HG03342 (cell line): ENCODE measurements at regions not wholly inside any gene's neighbourhood (a gene's known extent, or its start where the extent isn't known, plus 50 kb on each side); places are given as distances from the start of the nearest gene placed in this dataset.

Experiments
- ATAC-seq: cut with Tn5 transposase; IDR thresholded peaks from one replicate; pipeline ENCODE4 v1.9.1; 2021; ENCODE audit warnings: mild to moderate bottlenecking, moderate library complexity; ENCODE audit not compliant: unreplicated experiment

GRCh38 chr19:30120860-30121484, 178.9 kb downstream of the URI1 start:
- ATAC-seq = no peak

- ATAC-seq = no peak
Measured at GRCh38 chr19:30122431-30122830, 180.4 kb downstream of the URI1 start.

GRCh38 chr19:30123119-30123518, 181.1 kb downstream of the URI1 start:
- ATAC-seq = no peak

- ATAC-seq = no peak
Measured at GRCh38 chr19:30123611-30124010, 181.6 kb downstream of the URI1 start.

- ATAC-seq = no peak
Measured at GRCh38 chr19:30128211-30128610, 186.2 kb downstream of the URI1 start.

GRCh38 chr19:30130356-30131122, 188.5 kb downstream of the URI1 start:
- ATAC-seq = no peak

GRCh38 chr19:30131246-30131645, 189.2 kb downstream of the URI1 start:
- no peak for ATAC-seq

- ATAC-seq = no peak
Measured at GRCh38 chr19:30131722-30132291, 189.8 kb downstream of the URI1 start.

- no peak for ATAC-seq
Measured at GRCh38 chr19:30132343-30133075, 190.5 kb downstream of the URI1 start.

GRCh38 chr19:30133803-30134202, 191.8 kb downstream of the URI1 start:
- no peak for ATAC-seq

- ATAC-seq = no peak
Measured at GRCh38 chr19:30135093-30135757, 193.2 kb downstream of the URI1 start.

GRCh38 chr19:30135797-30136196, 193.8 kb downstream of the URI1 start:
- no peak for ATAC-seq

GRCh38 chr19:30136611-30137195, 194.7 kb downstream of the URI1 start:
- no peak for ATAC-seq

GRCh38 chr19:30137747-30138146, 195.7 kb downstream of the URI1 start:
- ATAC-seq = no peak

- ATAC-seq = no peak
Measured at GRCh38 chr19:30144242-30144758, 202.3 kb downstream of the URI1 start.

- ATAC-seq = no peak
Measured at GRCh38 chr19:30144802-30145201, 202.8 kb downstream of the URI1 start.

- no peak for ATAC-seq
Measured at GRCh38 chr19:30145467-30145866, 203.4 kb downstream of the URI1 start.

GRCh38 chr19:30146346-30146745, 204.3 kb downstream of the URI1 start:
- no peak for ATAC-seq

- no peak for ATAC-seq
Measured at GRCh38 chr19:30148039-30148790, 206.2 kb downstream of the URI1 start.

- no peak for ATAC-seq
Measured at GRCh38 chr19:30148803-30149202, 206.8 kb downstream of the URI1 start.
